Prostate gland (tissue), 2 donors: ENCODE measurements at regions not wholly inside any gene's neighbourhood (a gene's known extent, or its start where the extent isn't known, plus 50 kb on each side); places are given as distances from the start of the nearest gene placed in this dataset.

ENCODE experiments used
- CTCF ChIP-seq, 4 experiments: fragments of 200-600 bp in 2 of 4; fragments of 450-650 bp in 2 of 4; sonication (generic) in 2 of 4; IDR thresholded peaks; 1 replicate in 3 of 4; 2 replicates in 1 of 4; pipeline ENCODE4 v1.5.1; 2016 to 2019; ENCODE audit warnings: antibody characterized with exemption in 4 of 4, mild to moderate bottlenecking in 2 of 4, moderate library complexity in 2 of 4
- POLR2A ChIP-seq: fragments of 450-650 bp; IDR thresholded peaks from one replicate; pipeline ENCODE4 v1.6.1; 2016; ENCODE audit warnings: antibody characterized with exemption, mild to moderate bottlenecking

GRCh38 chr5:94028001-94028400, 286.6 kb upstream of the POU5F2 start:
- no peak for TF ChIP-seq CTCF (IDR thresholded peaks at IDR 0.05)
- TF ChIP-seq POLR2A, result no peak
